SIG-M5 treated with dmso at 0.1 percent for 504 hours (cell line): ENCODE measurements at regions not wholly inside any gene's neighbourhood (a gene's known extent, or its start where the extent isn't known, plus 50 kb on each side); places are given as distances from the start of the nearest gene placed in this dataset.

Source experiments
- DNase-seq: peaks from one replicate; lab custom pipeline; 2025; ENCODE audit not compliant: unreplicated experiment; lab: John Stamatoyannopoulos, UW

GRCh38 chr10:123587110-123587509, 79.0 kb upstream of the GPR26 start:
- DNase-seq, result no peak

- no peak for DNase-seq
Measured at GRCh38 chr10:123588386-123588914, 77.7 kb upstream of the GPR26 start.

GRCh38 chr10:123595661-123596060, 70.5 kb upstream of the GPR26 start:
- no peak for DNase-seq

- no peak for DNase-seq
Measured at GRCh38 chr10:123597676-123598075, 68.5 kb upstream of the GPR26 start.

- no peak for DNase-seq
Measured at GRCh38 chr10:123599366-123599849, 66.7 kb upstream of the GPR26 start.

GRCh38 chr10:123600177-123600576, 66.0 kb upstream of the GPR26 start:
- DNase-seq, result no peak

GRCh38 chr10:123603130-123603529, 63.0 kb upstream of the GPR26 start:
- no peak for DNase-seq

- DNase-seq, result no peak
Measured at GRCh38 chr10:123604506-123604905, 61.6 kb upstream of the GPR26 start.

GRCh38 chr10:123606006-123606405, 60.1 kb upstream of the GPR26 start:
- no peak for DNase-seq

GRCh38 chr10:123606955-123607354, 59.2 kb upstream of the GPR26 start:
- DNase-seq, result no peak

- no peak for DNase-seq
Measured at GRCh38 chr10:123607386-123607785, 58.8 kb upstream of the GPR26 start.

GRCh38 chr10:123608047-123608446, 58.1 kb upstream of the GPR26 start:
- DNase-seq, result no peak

GRCh38 chr10:123611243-123611642, 54.9 kb upstream of the GPR26 start:
- no peak for DNase-seq

GRCh38 chr10:123611876-123612275, 54.3 kb upstream of the GPR26 start:
- no peak for DNase-seq

GRCh38 chr10:123613346-123613850, 52.8 kb upstream of the GPR26 start:
- DNase-seq, result no peak

- peak; percentile 27 for DNase-seq
Measured at GRCh38 chr10:123614888-123615287, 51.3 kb upstream of the GPR26 start.
